ENCODE measurements at regions not wholly inside any gene's neighbourhood (a gene's known extent, or its start where the extent isn't known, plus 50 kb on each side); places are given as distances from the start of the nearest gene placed in this dataset.

GRCh38 chr16:59913666-59914065 is 1179.5 kb upstream of the GOT2 start:
- Histone ChIP-seq H3K4me1 (no peaks in the 10 kb centered on the region), H3K36me3 (no peaks in the 10 kb centered on the region), H3K27me3 (no peaks in the 10 kb centered on the region), H3K4me3 (no peak overlapping the region), H3K27ac (no peak overlapping the region), H3K9me3 (no peaks in the 10 kb centered on the region)
- TF ChIP-seq POLR2A (IDR thresholded peaks at IDR 0.05) (no peak), CTCF (IDR thresholded peaks at IDR 0.05) (no peak)
- no peak for DNase-seq
- intact Hi-C loops (cut with DNase I; ENCODE audit: low total_unique reads) = no loop called here

- H3K4me1 ChIP-seq = no peaks in the 10 kb centered on the region
- no peak for DNase-seq
- H3K27me3 ChIP-seq = no peaks in the 10 kb centered on the region
- H3K4me3 ChIP-seq = no peak overlapping the region
- intact Hi-C loops (cut with DNase I; ENCODE audit: low total_unique reads) = no loop called here
- TF ChIP-seq POLR2A (IDR thresholded peaks at IDR 0.05) = no peak
- no peak for TF ChIP-seq CTCF (IDR thresholded peaks at IDR 0.05)
- H3K9me3 ChIP-seq = no peaks in the 10 kb centered on the region
- H3K36me3 ChIP-seq = no peaks in the 10 kb centered on the region
- H3K27ac ChIP-seq = no peak overlapping the region
These were observed 1175.1 kb upstream of the GOT2 start for GRCh38 chr16:59909262-59909661.

GRCh38 chr16:59907611-59908010 is 1173.5 kb upstream of the GOT2 start:
- Histone ChIP-seq H3K4me3 (no peak overlapping the region), H3K27me3 (no peaks in the 10 kb centered on the region), H3K27ac (no peak overlapping the region), H3K9me3 (no peaks in the 10 kb centered on the region), H3K36me3 (no peaks in the 10 kb centered on the region), H3K4me1 (no peaks in the 10 kb centered on the region)
- TF ChIP-seq CTCF (IDR thresholded peaks at IDR 0.05) (no peak), POLR2A (IDR thresholded peaks at IDR 0.05) (no peak)
- intact Hi-C loops (cut with DNase I; ENCODE audit: low total_unique reads) = no loop called here
- DNase-seq = no peak

GRCh38 chr16:59905606-59906005 is 1171.5 kb upstream of the GOT2 start:
- Histone ChIP-seq H3K27ac (no peak overlapping the region), H3K36me3 (no peaks in the 10 kb centered on the region), H3K27me3 (no peaks in the 10 kb centered on the region), H3K4me1 (no peaks in the 10 kb centered on the region), H3K4me3 (no peak overlapping the region), H3K9me3 (no peaks in the 10 kb centered on the region)
- intact Hi-C loops (cut with DNase I; ENCODE audit: low total_unique reads) = no loop called here
- DNase-seq = no peak
- TF ChIP-seq POLR2A (IDR thresholded peaks at IDR 0.05) (no peak), CTCF (IDR thresholded peaks at IDR 0.05) (no peak)

GRCh38 chr16:59905131-59905530 is 1171.0 kb upstream of the GOT2 start:
- intact Hi-C loops (cut with DNase I; ENCODE audit: low total_unique reads) = no loop called here

More at GRCh38 chr16:59905131-59905530, 1171.0 kb upstream of the GOT2 start:
- Histone ChIP-seq H3K4me1 (no peaks in the 10 kb centered on the region), H3K27ac (no peak overlapping the region), H3K4me3 (no peak overlapping the region), H3K9me3 (no peaks in the 10 kb centered on the region), H3K36me3 (no peaks in the 10 kb centered on the region), H3K27me3 (no peaks in the 10 kb centered on the region)
- TF ChIP-seq POLR2A (IDR thresholded peaks at IDR 0.05) (no peak), CTCF (IDR thresholded peaks at IDR 0.05) (no peak)
- no peak for DNase-seq

Measured in uterus (tissue), 3 donors.